OCI-LY7 (cell line): ENCODE measurements at regions not wholly inside any gene's neighbourhood (a gene's known extent, or its start where the extent isn't known, plus 50 kb on each side); places are given as distances from the start of the nearest gene placed in this dataset.

Experiments used
- CTCF ChIP-seq: fragments of 200-600 bp; sonication (generic); conservative IDR thresholded peaks from 2 replicates; pipeline ENCODE4 v1.5.1; 2014; ENCODE audit warnings: mild to moderate bottlenecking, antibody characterized with exemption, low read length, moderate library complexity, mixed read lengths
- EZH2phosphoT487 ChIP-seq: fragments of 200-600 bp; sonication (generic); IDR thresholded peaks from 2 replicates; pipeline ENCODE4 v1.6.1; 2018; ENCODE audit warnings: low read depth, borderline replicate concordance, mild to moderate bottlenecking, mixed run types, antibody characterized with exemption, low read length, moderate library complexity, mixed read lengths

GRCh38 chr10:36670621-36671402 is 454.6 kb upstream of the ANKRD30A start:
- no peak for TF ChIP-seq CTCF
- no peak for TF ChIP-seq EZH2phosphoT487
